Endothelial cell of umbilical vein (primary cell): ENCODE measurements at regions not wholly inside any gene's neighbourhood (a gene's known extent, or its start where the extent isn't known, plus 50 kb on each side); places are given as distances from the start of the nearest gene placed in this dataset.

Experiments
- BruUV-seq: library from RNA; stranded (reverse); fragments of 400-500 nt; replicated peaks from 2 replicates; lab custom pipeline; 2021; lab: Mats Ljungman, UMichigan
- CTCF ChIA-PET: fragments of 300-600, 350-600 bp; sonication (Branson Sonifier 250); formaldehyde crosslinking; loops from one replicate; lab custom pipeline; 2021; ENCODE audit warnings: antibody characterized with exemption, inconsistent platforms; lab: Charles Lee
- POLR2A ChIA-PET: fragments of 300-600, 350-600 bp; sonication (Branson Sonifier 250); formaldehyde crosslinking; loops from one replicate; lab custom pipeline; 2021; ENCODE audit warnings: antibody characterized with exemption, inconsistent platforms; lab: Charles Lee
- DNase-seq: peaks from one replicate; pipeline ENCODE4 v3.0.0-alpha.2; 2011; ENCODE audit warnings: low read depth, low spot score
- FAIRE-seq: peaks from 2 replicates; lab custom pipeline; 2011; peaks lifted over from hg19 to GRCh38; lab: Jason Lieb, UNC
- H2AFZ ChIP-seq: 2 replicates; pipeline ENCODE4 v1.6.0; 2012; ENCODE audit warnings: low read depth, low read length, control low read depth, inconsistent platforms
- H3K27ac ChIP-seq: 2 replicates; pipeline ENCODE4 v1.5.1; 2011; ENCODE audit warnings: low read depth, mild to moderate bottlenecking, control low read depth, low read length, moderate library complexity; ENCODE audit not compliant: insufficient read depth
- H3K27me3 ChIP-seq, 2 experiments: 2 replicates each; pipeline versions ENCODE4 v1.6.0 to v1.6.1; 2011; ENCODE audit warnings: low read length in 2 of 2, mixed read lengths in 1 of 2; ENCODE audit not compliant: control insufficient read depth in 2 of 2, insufficient read depth in 2 of 2
- H3K36me3 ChIP-seq, 2 experiments: 2 replicates in 1 of 2; 3 replicates in 1 of 2; pipeline ENCODE4 v1.5.1; 2011; ENCODE audit warnings: low read length in 2 of 2, mild to moderate bottlenecking in 1 of 2, moderate library complexity in 1 of 2; ENCODE audit not compliant: control insufficient read depth in 2 of 2, insufficient read depth in 2 of 2; ENCODE audit errors: extremely low read depth in 1 of 2
- H3K4me1 ChIP-seq: 3 replicates; pipeline ENCODE4 v1.5.1; 2011; ENCODE audit warnings: mild to moderate bottlenecking, low read length; ENCODE audit not compliant: control insufficient read depth, insufficient read depth; ENCODE audit errors: extremely low read depth
- H3K4me2 ChIP-seq: 2 replicates; pipeline ENCODE4 v1.6.1; 2011; ENCODE audit warnings: low read length, control low read depth, mixed read lengths; ENCODE audit not compliant: insufficient read depth
- H3K4me3 ChIP-seq, 3 experiments: fragments of 200-600 bp in 1 of 3; sonication (generic), shearing (Covaris generic) in 1 of 3; replicated peaks in 1 of 3; 2 replicates each; pipeline ENCODE4 v1.5.1; 2011 to 2016; ENCODE audit warnings: control low read depth in 3 of 3, low read length in 3 of 3, mild to moderate bottlenecking in 2 of 3, inconsistent platforms in 1 of 3, low read depth in 1 of 3, moderate library complexity in 1 of 3; ENCODE audit not compliant: insufficient read depth in 1 of 3
- H3K79me2 ChIP-seq: 2 replicates; pipeline ENCODE4 v1.6.0; 2012; ENCODE audit warnings: low read length, inconsistent platforms; ENCODE audit not compliant: control insufficient read depth, insufficient read depth
- H3K9ac ChIP-seq: replicated peaks from 2 replicates; pipeline ENCODE3; 2011; ENCODE audit warnings: low read length, control low read depth; ENCODE audit not compliant: insufficient read depth; ENCODE audit errors: extremely low read depth
- H3K9me1 ChIP-seq: replicated peaks from 3 replicates; pipeline ENCODE4 v1.6.0; 2011; ENCODE audit warnings: mild to moderate bottlenecking, low read length; ENCODE audit not compliant: control insufficient read depth, insufficient read depth; ENCODE audit errors: extremely low read depth
- H3K9me3 ChIP-seq: replicated peaks from 2 replicates; pipeline ENCODE4 v1.5.1; 2012; ENCODE audit warnings: low read length, inconsistent platforms; ENCODE audit not compliant: control insufficient read depth, insufficient read depth
- H4K20me1 ChIP-seq: replicated peaks from 2 replicates; pipeline ENCODE3; 2011; ENCODE audit warnings: mild to moderate bottlenecking, low read length; ENCODE audit not compliant: control insufficient read depth, insufficient read depth; ENCODE audit errors: extremely low read depth
- CTCF ChIP-seq, 2 donors: IDR thresholded peaks; 1 replicate in 1 of 2; 2 replicates in 1 of 2; pipeline ENCODE4 v1.5.1; 2011; ENCODE audit warnings: low read length in 2 of 2, mild to moderate bottlenecking in 2 of 2, moderate library complexity in 2 of 2, control low read depth in 1 of 2, inconsistent platforms in 1 of 2, low read depth in 1 of 2; ENCODE audit not compliant: insufficient read depth in 1 of 2; ENCODE audit errors: extremely low read depth in 1 of 2
- EZH2 ChIP-seq: IDR thresholded peaks from 2 replicates; pipeline ENCODE4 v1.6.1; 2012; ENCODE audit warnings: borderline replicate concordance, low read depth, mild to moderate bottlenecking, moderate library complexity, low read length, inconsistent platforms; ENCODE audit not compliant: severe bottlenecking
- FOS ChIP-seq: IDR thresholded peaks from 2 replicates; pipeline ENCODE4 v1.6.1; 2011; ENCODE audit warnings: mild to moderate bottlenecking, low read length, moderate library complexity, borderline replicate concordance; ENCODE audit not compliant: insufficient read depth
- GATA2 ChIP-seq: IDR thresholded peaks from 2 replicates; pipeline ENCODE4 v1.7.0; 2011; ENCODE audit warnings: low read depth, mild to moderate bottlenecking, moderate library complexity, mixed read lengths, low read length; ENCODE audit not compliant: insufficient read length, insufficient read depth
- JUN ChIP-seq: IDR thresholded peaks from 2 replicates; pipeline ENCODE4 v1.6.1; 2011; ENCODE audit warnings: borderline replicate concordance, low read depth; ENCODE audit not compliant: insufficient read length, insufficient read depth
- MYC ChIP-seq: IDR thresholded peaks from one replicate; pipeline ENCODE4 v1.6.1; 2011; ENCODE audit warnings: mild to moderate bottlenecking, low read depth, low read length
- POLR2A ChIP-seq: IDR thresholded peaks from 2 replicates; pipeline ENCODE4 v1.6.1; 2012; ENCODE audit warnings: low read depth, mild to moderate bottlenecking, control low read depth, low read length
- POLR2AphosphoS5 ChIP-seq: IDR thresholded peaks from 2 replicates; pipeline ENCODE4 v1.6.1; 2012; ENCODE audit warnings: low read depth, mild to moderate bottlenecking, control low read depth, low read length, moderate library complexity; ENCODE audit not compliant: insufficient read depth
- dilution Hi-C: fragments of 300-500 bp; cut with MboI; formaldehyde crosslinking; loops from one replicate; pipeline ENCODE4 v1.15.0; 2019; ENCODE audit warnings: low sequenced_read_pairs; ENCODE audit not compliant: extremely low pct_ligation_motif_present
- intact Hi-C: fragments of 100-400 bp; cut with micrococcal nuclease; formaldehyde crosslinking; loops from one replicate; pipeline ENCODE4 v1.10.0; 2022
- TF ChIP-seq, protein P1 (sequence below): IDR thresholded peaks from 2 replicates; pipeline ENCODE4 v1.6.1; 2011; ENCODE audit not compliant: insufficient read depth, insufficient read length

- TF ChIP-seq POLR2AphosphoS5: no peak
- no peak for TF ChIP-seq MYC
- no peak for TF ChIP-seq FOS
- no peak for TF ChIP-seq JUN
- TF ChIP-seq EZH2: no peak
- no peak for TF ChIP-seq GATA2
- TF ChIP-seq CTCF (IDR thresholded peaks at IDR 0.05; ENCODE audit: extremely low read depth in 1 of 2, insufficient read depth in 1 of 2, low read depth in 1 of 2, low read length in 2 of 2): no peak
- TF ChIP-seq POLR2A: no peak
- TF ChIP-seq, protein P1, sequence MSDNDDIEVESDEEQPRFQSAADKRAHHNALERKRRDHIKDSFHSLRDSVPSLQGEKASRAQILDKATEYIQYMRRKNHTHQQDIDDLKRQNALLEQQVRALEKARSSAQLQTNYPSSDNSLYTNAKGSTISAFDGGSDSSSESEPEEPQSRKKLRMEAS: no peak
- no peaks in the 10 kb centered on the region for H3K27me3 ChIP-seq
- H4K20me1 ChIP-seq: no peaks in the 10 kb centered on the region
- H3K9me1 ChIP-seq: no peaks in the 10 kb centered on the region
- DNase-seq (no peak), FAIRE-seq (no peak)
- no peak overlapping the region for H3K4me2 ChIP-seq
- H3K9ac ChIP-seq: no peak overlapping the region
- CTCF ChIA-PET: no interaction called here
- BruUV-seq: no TSS peak
- H2AFZ ChIP-seq: no peak overlapping the region
- no peaks in the 10 kb centered on the region for H3K4me1 ChIP-seq
- no peak overlapping the region for H3K4me3 ChIP-seq
- POLR2A ChIA-PET: no interaction called here
- H3K27ac ChIP-seq: no peak overlapping the region
- dilution Hi-C loops (no loop called here), intact Hi-C loops (no loop called here)
- no peaks in the 10 kb centered on the region for H3K9me3 ChIP-seq
- H3K79me2 ChIP-seq: no peaks in the 10 kb centered on the region
- no peaks in the 10 kb centered on the region for H3K36me3 ChIP-seq
These were observed 199.3 kb upstream of the MYT1L start for GRCh38 chr2:2530334-2530733.
